HFFc6 (cell line): ENCODE measurements at regions not wholly inside any gene's neighbourhood (a gene's known extent, or its start where the extent isn't known, plus 50 kb on each side); places are given as distances from the start of the nearest gene placed in this dataset.
"Not testable (repeated sequence)": the region's sequence is repeated elsewhere in the genome, so short reads cannot be mapped to it uniquely, and the experiment has no call there.

Experiments
- DNase-seq: peaks from one replicate; pipeline ENCODE4 v3.0.0-alpha.2; 2018
- H3K27ac Mint-ChIP-seq: 2 replicates; pipeline ENCODE4 v1.8.0; 2020; ENCODE audit warnings: mild to moderate bottlenecking, mixed read lengths
- H3K27me3 Mint-ChIP-seq: 2 replicates; pipeline ENCODE4 v1.8.0; 2021; ENCODE audit warnings: mild to moderate bottlenecking, moderate library complexity, mixed read lengths; ENCODE audit not compliant: insufficient read depth
- H3K36me3 Mint-ChIP-seq: 2 replicates; pipeline ENCODE4 v1.8.0; 2021; ENCODE audit warnings: low read depth, mixed read lengths
- H3K4me1 Mint-ChIP-seq: 2 replicates; pipeline ENCODE4 v1.8.0; 2020; ENCODE audit warnings: low read depth, mixed read lengths
- H3K4me3 Mint-ChIP-seq: 2 replicates; pipeline ENCODE4 v1.8.0; 2020; ENCODE audit warnings: mild to moderate bottlenecking, moderate library complexity, mixed read lengths
- H3K9me3 Mint-ChIP-seq: 2 replicates; pipeline ENCODE4 v1.8.0; 2020; ENCODE audit warnings: mild to moderate bottlenecking, mixed read lengths
- CTCF ChIP-seq: fragments of 200-600 bp; sonication (generic); IDR thresholded peaks from 2 replicates; pipeline ENCODE4 v1.5.0; 2021; ENCODE audit warnings: antibody characterized with exemption, mild to moderate bottlenecking

- no peak overlapping the region for H3K4me3 Mint-ChIP-seq
- peaks cover 74% of the 10 kb centered on the region for H3K36me3 Mint-ChIP-seq
- DNase-seq, result no peak
- H3K27ac Mint-ChIP-seq, result no peak overlapping the region
- peaks cover 6% of the 10 kb centered on the region; the same call in 1 of the 2 replicates for H3K4me1 Mint-ChIP-seq
- no peak for TF ChIP-seq CTCF
- peaks cover 15% of the 10 kb centered on the region for H3K9me3 Mint-ChIP-seq
- H3K27me3 Mint-ChIP-seq, result no peaks in the 10 kb centered on the region
These were observed 146.1 kb upstream of the ZNF267 start for GRCh38 chr16:31727553-31727952.

- DNase-seq, result no peak
- H3K4me1 Mint-ChIP-seq, result no peaks in the 10 kb centered on the region
- TF ChIP-seq CTCF, result no peak
- H3K4me3 Mint-ChIP-seq, result no peak overlapping the region
- no peaks in the 10 kb centered on the region for H3K27me3 Mint-ChIP-seq
- H3K27ac Mint-ChIP-seq, result no peak overlapping the region
- peaks cover 40% of the 10 kb centered on the region for H3K9me3 Mint-ChIP-seq
- peaks cover 82% of the 10 kb centered on the region for H3K36me3 Mint-ChIP-seq
These were observed 139.3 kb upstream of the ZNF267 start for GRCh38 chr16:31734265-31734664.

- H3K4me1 Mint-ChIP-seq, H3K27me3 Mint-ChIP-seq, DNase-seq, H3K27ac Mint-ChIP-seq, H3K4me3 Mint-ChIP-seq: not testable (repeated sequence)
- peaks cover 89% of the 10 kb centered on the region for H3K36me3 Mint-ChIP-seq
- peaks cover 96% of the 10 kb centered on the region for H3K9me3 Mint-ChIP-seq
These were observed 128.5 kb upstream of the ZNF267 start for GRCh38 chr16:31745098-31745497.

- H3K4me3 Mint-ChIP-seq, result no peak overlapping the region
- peaks cover 87% of the 10 kb centered on the region for H3K36me3 Mint-ChIP-seq
- no peak for TF ChIP-seq CTCF
- no peak for DNase-seq
- H3K9me3 Mint-ChIP-seq, result peaks cover 95% of the 10 kb centered on the region
- no peak overlapping the region for H3K27ac Mint-ChIP-seq
- H3K27me3 Mint-ChIP-seq, result peaks cover 2% of the 10 kb centered on the region; the same call in 1 of the 2 replicates
- no peaks in the 10 kb centered on the region for H3K4me1 Mint-ChIP-seq
These were observed 127.7 kb upstream of the ZNF267 start for GRCh38 chr16:31745900-31746299.

GRCh38 chr16:31754998-31755615, 118.5 kb upstream of the ZNF267 start:
- no peak overlapping the region for H3K4me3 Mint-ChIP-seq
- DNase-seq, result no peak
- H3K9me3 Mint-ChIP-seq, result peaks cover 93% of the 10 kb centered on the region
- no peak overlapping the region for H3K27ac Mint-ChIP-seq
- H3K4me1 Mint-ChIP-seq, result no peaks in the 10 kb centered on the region
- no peak for TF ChIP-seq CTCF
- H3K27me3 Mint-ChIP-seq, result no peaks in the 10 kb centered on the region
- H3K36me3 Mint-ChIP-seq, result peaks cover 85% of the 10 kb centered on the region

GRCh38 chr16:31764103-31764502, 109.5 kb upstream of the ZNF267 start:
- DNase-seq, result no peak
- Mint-ChIP-seq H3K27me3 (no peaks in the 10 kb centered on the region), H3K36me3 (peaks cover 32% of the 10 kb centered on the region), H3K4me3 (no peak overlapping the region), H3K27ac (no peak overlapping the region), H3K9me3 (peaks cover 68% of the 10 kb centered on the region), H3K4me1 (no peaks in the 10 kb centered on the region)
- no peak for TF ChIP-seq CTCF
